ENCODE measurements at regions not wholly inside any gene's neighbourhood (a gene's known extent, or its start where the extent isn't known, plus 50 kb on each side); places are given as distances from the start of the nearest gene placed in this dataset.

GRCh38 chr7:84829719-84830118, 357.1 kb downstream of the SEMA3D start (continued):
- TF ChIP-seq CSRNP3 (CRISPR knock-in tag; IDR thresholded peaks at IDR 0.05): no peak

GRCh38 chr7:84824057-84824651, 362.7 kb downstream of the SEMA3D start:
- no peak for TF ChIP-seq ZNF565 (CRISPR knock-in tag; conservative IDR thresholded peaks at IDR 0.05; ENCODE audit: low read depth)
- no peak for TF ChIP-seq ISL1 (CRISPR knock-in tag; IDR thresholded peaks at IDR 0.05)
- no peak for TF ChIP-seq PATZ1 (CRISPR knock-in tag; IDR thresholded peaks at IDR 0.05; ENCODE audit: borderline replicate concordance)
- no peak for TF ChIP-seq BACH2 (CRISPR knock-in tag; IDR thresholded peaks at IDR 0.05; ENCODE audit: borderline replicate concordance)
- TF ChIP-seq ESRRG (CRISPR knock-in tag; IDR thresholded peaks at IDR 0.05): no peak
- no peak for TF ChIP-seq SNAI2 (CRISPR knock-in tag; IDR thresholded peaks at IDR 0.05)
- TF ChIP-seq PPARA (CRISPR knock-in tag; IDR thresholded peaks at IDR 0.05; ENCODE audit: borderline replicate concordance): no peak
- no peak for TF ChIP-seq CSDC2 (CRISPR knock-in tag; IDR thresholded peaks at IDR 0.05)
- no peak for TF ChIP-seq TCF4 (CRISPR knock-in tag; IDR thresholded peaks at IDR 0.05; ENCODE audit: borderline replicate concordance)
- TF ChIP-seq ARNTL (CRISPR knock-in tag; IDR thresholded peaks at IDR 0.05; ENCODE audit: borderline replicate concordance, low read depth): no peak
- TF ChIP-seq GLIS3 (CRISPR knock-in tag; IDR thresholded peaks at IDR 0.05): no peak
- TF ChIP-seq POU6F1 (CRISPR knock-in tag; IDR thresholded peaks at IDR 0.05; ENCODE audit: borderline replicate concordance, low read depth): no peak
- TF ChIP-seq ZFP30 (CRISPR knock-in tag; IDR thresholded peaks at IDR 0.05): no peak
- TF ChIP-seq CSRNP3 (CRISPR knock-in tag; IDR thresholded peaks at IDR 0.05): no peak
- no peak for TF ChIP-seq ZNF8 (CRISPR knock-in tag; IDR thresholded peaks at IDR 0.05)
- no peak for ATAC-seq

GRCh38 chr7:84823530-84823929, 363.3 kb downstream of the SEMA3D start:
- ATAC-seq: no peak
- TF ChIP-seq TCF4 (CRISPR knock-in tag; IDR thresholded peaks at IDR 0.05; ENCODE audit: borderline replicate concordance) (no peak), ZFP30 (CRISPR knock-in tag; IDR thresholded peaks at IDR 0.05) (no peak), GLIS3 (CRISPR knock-in tag; IDR thresholded peaks at IDR 0.05) (no peak), PPARA (CRISPR knock-in tag; IDR thresholded peaks at IDR 0.05; ENCODE audit: borderline replicate concordance) (no peak), BACH2 (CRISPR knock-in tag; IDR thresholded peaks at IDR 0.05; ENCODE audit: borderline replicate concordance) (no peak), CSDC2 (CRISPR knock-in tag; IDR thresholded peaks at IDR 0.05) (no peak), TSHZ2 (CRISPR knock-in tag; IDR thresholded peaks at IDR 0.05) (no peak), ZNF565 (CRISPR knock-in tag; conservative IDR thresholded peaks at IDR 0.05; ENCODE audit: low read depth) (no peak), ESRRG (CRISPR knock-in tag; IDR thresholded peaks at IDR 0.05) (no peak), POU6F1 (CRISPR knock-in tag; IDR thresholded peaks at IDR 0.05; ENCODE audit: borderline replicate concordance, low read depth) (no peak), TOX (CRISPR knock-in tag; IDR thresholded peaks at IDR 0.05; ENCODE audit: borderline replicate concordance) (no peak)
